GM19035 (cell line): ENCODE measurements at regions not wholly inside any gene's neighbourhood (a gene's known extent, or its start where the extent isn't known, plus 50 kb on each side); places are given as distances from the start of the nearest gene placed in this dataset.
"Not testable (repeated sequence)": the region's sequence is repeated elsewhere in the genome, so short reads cannot be mapped to it uniquely, and the experiment has no call there.

Experiments
- ATAC-seq: cut with Tn5 transposase; IDR thresholded peaks from one replicate; pipeline ENCODE4 v1.9.1; 2021; ENCODE audit not compliant: unreplicated experiment

GRCh38 chr10:125605167-125605566 lies 77.8 kb downstream of the TEX36 start:
- no peak for ATAC-seq

GRCh38 chr10:125602825-125603224 lies 80.1 kb downstream of the TEX36 start:
- ATAC-seq = no peak

GRCh38 chr10:125599194-125599593 lies 83.8 kb downstream of the TEX36 start:
- no peak for ATAC-seq

- no peak for ATAC-seq
Observed at GRCh38 chr10:125595911-125596310, 87.1 kb downstream of the TEX36 start.

GRCh38 chr10:125593644-125594043 lies 89.3 kb downstream of the TEX36 start:
- no peak for ATAC-seq

- ATAC-seq = no peak
Observed at GRCh38 chr10:125592897-125593296, 90.1 kb downstream of the TEX36 start.

DNA sequence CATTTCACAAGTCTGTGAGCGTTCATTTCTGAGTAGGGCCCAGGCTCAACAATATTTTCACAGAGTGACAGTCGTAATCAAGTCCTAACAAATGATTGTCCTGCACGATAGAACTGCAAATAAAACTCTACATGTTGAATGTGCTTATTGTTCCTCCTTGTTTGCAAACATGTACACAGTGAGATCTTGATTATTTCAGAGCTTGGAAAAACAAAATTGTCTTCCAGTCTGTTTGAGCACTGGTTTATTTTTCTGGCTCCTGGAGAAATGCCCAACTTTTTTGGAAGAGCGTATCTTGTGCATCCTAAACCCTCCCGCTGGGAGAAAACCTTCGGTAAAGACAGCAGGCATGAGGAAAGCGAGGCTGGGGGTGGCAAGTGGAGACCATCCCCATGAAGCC lies 91.1 kb downstream of the TEX36 start:
- no peak for ATAC-seq

GRCh38 chr10:125588738-125589137 lies 94.2 kb downstream of the TEX36 start:
- ATAC-seq = not testable (repeated sequence)

GRCh38 chr10:125584954-125585353 lies 98.0 kb downstream of the TEX36 start:
- ATAC-seq = no peak

- ATAC-seq = no peak
Observed at GRCh38 chr10:125578658-125579315, 104.2 kb downstream of the TEX36 start.

DNA sequence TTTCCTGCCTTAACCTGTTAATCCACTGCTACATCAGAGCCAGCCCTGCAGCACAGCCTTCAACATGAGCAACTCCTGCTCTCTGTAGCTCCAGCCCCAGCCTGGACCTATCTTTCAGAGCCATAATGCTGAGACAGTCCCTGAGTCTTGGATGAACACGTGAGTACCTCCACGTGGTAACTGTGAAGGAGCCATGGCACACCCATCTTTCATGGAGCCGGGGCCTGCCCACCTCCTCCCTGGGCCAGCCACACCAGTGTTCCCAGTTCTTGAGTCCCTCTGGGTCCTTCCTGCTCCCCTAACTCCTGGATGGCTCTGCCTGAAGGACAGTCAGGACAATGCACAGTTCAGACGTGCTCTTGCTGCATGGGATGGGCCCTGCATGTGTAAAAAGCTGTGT lies 107.1 kb downstream of the TEX36 start:
- no peak for ATAC-seq

- no peak for ATAC-seq
Observed at GRCh38 chr10:125568156-125568555, 114.8 kb downstream of the TEX36 start.

- no peak for ATAC-seq
Observed at GRCh38 chr10:125567529-125567928, 115.4 kb downstream of the TEX36 start.

DNA sequence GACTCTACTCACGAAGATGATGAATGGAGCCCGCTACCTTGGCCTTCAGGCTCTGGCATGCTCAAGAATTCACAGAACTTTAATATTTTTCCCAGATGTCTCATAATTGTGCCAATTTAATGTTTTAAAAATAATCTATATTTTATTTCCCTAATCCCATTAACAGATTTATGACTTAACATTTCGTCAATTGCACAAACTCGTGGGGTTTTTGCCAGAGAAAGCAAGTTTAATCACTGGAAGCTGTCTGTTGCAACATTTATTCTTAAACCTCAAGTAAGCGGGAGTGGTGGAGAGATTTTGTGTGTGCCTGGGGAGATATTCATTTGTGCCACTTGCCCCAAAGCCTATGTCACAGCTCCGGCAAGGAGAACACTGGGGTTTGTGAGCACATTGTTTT lies 117.9 kb downstream of the TEX36 start:
- no peak for ATAC-seq

- no peak for ATAC-seq
Observed at GRCh38 chr10:125564570-125564969, 118.4 kb downstream of the TEX36 start.

GRCh38 chr10:125562737-125563136 lies 120.2 kb downstream of the TEX36 start:
- no peak for ATAC-seq

- ATAC-seq = no peak
Observed at GRCh38 chr10:125560947-125561346, 122.0 kb downstream of the TEX36 start.

- ATAC-seq = peak; percentile 72
Observed at GRCh38 chr10:125559210-125559609, 123.8 kb downstream of the TEX36 start.

DNA sequence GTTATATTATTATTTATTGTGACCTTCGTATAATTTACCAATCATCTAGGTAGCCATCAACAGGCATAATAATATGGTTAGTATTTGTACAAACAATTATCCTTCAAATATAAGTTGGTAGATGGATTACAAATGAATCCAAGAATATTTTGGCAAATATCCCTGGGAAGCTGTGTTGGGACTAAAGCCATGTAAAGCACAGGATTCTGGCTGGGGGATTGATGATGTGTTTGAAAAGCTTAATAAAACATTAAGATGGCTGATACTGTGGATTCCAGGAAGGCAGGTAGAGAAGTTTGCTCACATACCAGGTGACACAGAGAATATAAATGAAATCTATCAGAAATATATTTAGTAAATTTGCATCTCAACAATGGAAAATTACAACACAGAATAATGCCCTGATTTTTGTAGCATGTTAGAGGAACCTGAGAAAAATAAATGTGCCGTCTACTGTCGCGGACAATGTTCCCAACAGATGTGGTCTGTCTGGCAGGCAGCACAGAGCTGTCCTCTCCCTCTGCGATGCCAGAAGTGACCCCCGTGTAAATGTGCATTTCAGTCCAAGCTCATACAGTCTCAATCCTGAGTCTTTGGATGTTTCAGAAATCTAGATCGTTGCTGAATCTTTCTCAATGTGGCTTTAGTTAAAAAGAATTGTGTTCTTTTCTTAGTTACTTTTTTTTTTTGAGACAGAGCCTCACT lies 125.0 kb downstream of the TEX36 start:
- no peak for ATAC-seq

DNA sequence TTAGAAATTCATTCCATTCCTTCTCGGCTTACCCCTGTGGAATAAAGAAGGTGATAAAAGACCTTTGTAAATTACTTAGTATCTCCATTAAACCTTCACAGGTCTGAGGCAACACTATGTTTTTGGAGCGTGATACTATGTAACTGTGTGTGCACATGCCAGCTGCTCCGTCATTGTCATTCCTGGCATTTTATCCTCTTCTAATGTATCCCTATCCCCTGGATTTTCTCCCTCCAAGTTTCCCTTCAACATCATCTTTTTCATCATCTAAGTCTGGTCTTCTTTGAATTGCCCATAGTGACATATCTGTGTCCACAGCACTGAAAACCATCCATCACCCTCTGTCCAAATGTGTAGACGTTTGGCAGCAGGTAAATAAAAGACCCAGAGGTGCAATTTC lies 125.7 kb downstream of the TEX36 start:
- ATAC-seq = no peak

- ATAC-seq = no peak
Observed at GRCh38 chr10:125556882-125557281, 126.1 kb downstream of the TEX36 start.

DNA sequence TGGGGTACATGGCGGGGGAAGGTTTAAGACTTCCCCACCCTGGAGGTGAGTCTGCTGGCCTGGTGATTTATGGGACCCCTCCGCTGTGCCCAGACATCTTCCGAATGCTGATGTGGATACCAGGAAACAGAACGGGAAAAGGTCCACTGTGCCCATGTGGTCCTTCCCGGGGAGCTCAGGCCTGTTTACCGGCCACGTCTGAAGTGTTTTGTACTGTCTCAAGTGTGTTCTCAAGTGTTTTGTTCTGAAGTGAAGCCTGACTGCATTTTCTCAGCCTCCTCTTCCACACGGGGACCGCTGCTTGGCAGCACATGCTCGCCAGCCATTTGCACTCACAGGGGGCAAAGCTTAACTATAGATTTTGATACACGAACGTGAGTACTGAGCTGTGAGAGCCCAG lies 127.2 kb downstream of the TEX36 start:
- no peak for ATAC-seq

GRCh38 chr10:125555267-125555666 lies 127.7 kb downstream of the TEX36 start:
- ATAC-seq = no peak
